ENCODE measurements at regions not wholly inside any gene's neighbourhood (a gene's known extent, or its start where the extent isn't known, plus 50 kb on each side); places are given as distances from the start of the nearest gene placed in this dataset.

DNA sequence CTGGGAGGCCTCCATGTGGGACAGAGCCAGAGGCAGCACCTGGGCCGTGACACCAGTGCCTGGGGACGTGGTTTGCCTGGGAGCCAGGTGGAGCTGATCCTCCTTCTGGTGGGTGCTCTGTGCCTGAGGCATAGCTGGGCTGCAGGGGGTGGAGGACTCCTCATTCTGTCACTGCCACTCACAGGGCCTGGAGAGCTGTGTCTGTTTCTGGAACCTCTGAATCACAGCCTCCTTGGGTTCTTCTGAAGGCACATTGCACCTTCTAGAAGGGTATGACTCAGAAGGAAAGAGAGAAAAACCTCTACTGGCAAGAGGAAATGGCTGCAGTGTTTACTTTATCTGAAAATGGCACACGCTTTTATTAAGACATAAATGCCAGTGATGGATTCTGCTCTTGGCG is 659.8 kb downstream of the VRK1 start:
- no peak overlapping the region for H3K4me3 ChIP-seq (ENCODE audit: low read length in 3 of 3)
- H3K36me3 ChIP-seq (ENCODE audit: control insufficient read depth in 3 of 3, insufficient read depth in 3 of 3, low read length in 3 of 3), result no peaks in the 10 kb centered on the region
- H3K27me3 ChIP-seq (ENCODE audit: control insufficient read depth in 3 of 3, insufficient read depth in 3 of 3, low read length in 3 of 3), result peaks cover 3 to 16% (median 15%) of the 10 kb centered on the region in 3 donors
- H3K4me1 ChIP-seq (ENCODE audit: control insufficient read depth in 3 of 3, insufficient read depth in 3 of 3, low read length in 3 of 3), result no peaks in the 10 kb centered on the region
- H3K27ac ChIP-seq (ENCODE audit: low read depth, low read length), result no peak overlapping the region
- no peak overlapping the region for H3K9ac ChIP-seq (ENCODE audit: low read depth in 1 of 3, low read length in 3 of 3)
- peaks cover 0 to 1% (median 0%) of the 10 kb centered on the region in 3 donors for H3K9me3 ChIP-seq (ENCODE audit: control insufficient read depth in 3 of 3, low read length in 3 of 3)

DNA sequence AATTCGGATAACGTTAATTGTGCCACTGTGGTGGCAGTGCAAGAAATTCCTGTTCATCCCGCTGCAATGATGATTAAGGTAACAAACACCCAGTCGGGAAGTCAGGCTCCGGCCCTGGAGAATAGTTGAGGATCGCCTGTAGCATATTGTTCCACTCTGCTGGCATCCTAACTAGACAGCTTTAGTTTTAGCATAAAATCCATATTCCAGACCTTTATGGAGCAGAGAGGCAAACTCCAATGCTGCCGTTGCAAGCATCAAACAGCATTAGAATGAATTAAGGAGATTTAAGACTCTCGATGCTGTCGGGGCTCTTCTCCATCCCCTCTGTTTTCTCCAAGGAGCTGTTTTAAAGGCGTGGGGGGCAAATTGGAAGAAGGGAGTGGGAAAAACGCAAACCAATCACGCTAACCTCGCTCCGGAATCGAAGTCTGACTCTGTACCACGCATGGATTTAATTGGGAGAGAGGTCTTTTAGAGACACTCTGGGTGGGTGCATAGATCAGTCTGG is 660.4 kb downstream of the VRK1 start:
- H3K4me3 ChIP-seq (ENCODE audit: low read length in 3 of 3), result no peak overlapping the region
- no peak overlapping the region for H3K9ac ChIP-seq (ENCODE audit: low read depth in 1 of 3, low read length in 3 of 3)
- H3K36me3 ChIP-seq (ENCODE audit: control insufficient read depth in 3 of 3, insufficient read depth in 3 of 3, low read length in 3 of 3), result no peaks in the 10 kb centered on the region
- no peaks in the 10 kb centered on the region for H3K4me1 ChIP-seq (ENCODE audit: control insufficient read depth in 3 of 3, insufficient read depth in 3 of 3, low read length in 3 of 3)
- no peak overlapping the region for H3K27ac ChIP-seq (ENCODE audit: low read depth, low read length)
- H3K27me3 ChIP-seq (ENCODE audit: control insufficient read depth in 3 of 3, insufficient read depth in 3 of 3, low read length in 3 of 3), result peaks cover 3 to 16% (median 15%) of the 10 kb centered on the region in 3 donors
- H3K9me3 ChIP-seq (ENCODE audit: control insufficient read depth in 3 of 3, low read length in 3 of 3), result peaks cover 0 to 4% (median 0%) of the 10 kb centered on the region in 3 donors

DNA sequence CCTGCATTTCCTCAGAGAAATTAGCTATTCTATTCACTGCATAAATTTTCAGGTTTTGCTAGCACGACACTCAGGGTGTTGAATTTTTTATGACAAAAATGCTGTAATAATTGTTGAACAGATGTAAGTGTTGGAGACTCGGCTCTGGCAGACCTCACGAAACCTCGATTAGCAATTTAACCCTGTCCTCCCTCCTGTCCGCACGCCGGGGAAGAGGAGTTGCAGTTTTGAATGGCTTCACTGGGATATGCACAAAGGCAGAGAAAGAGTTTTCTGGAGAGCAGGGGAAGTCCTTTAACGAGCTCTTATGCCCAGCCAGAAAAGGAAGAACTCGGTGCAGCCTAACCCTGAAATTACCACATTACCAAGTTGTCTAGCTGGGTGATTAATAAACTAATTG is 661.1 kb downstream of the VRK1 start:
- H3K27ac ChIP-seq (ENCODE audit: low read depth, low read length), result no peak overlapping the region
- peaks cover 3 to 16% (median 15%) of the 10 kb centered on the region in 3 donors for H3K27me3 ChIP-seq (ENCODE audit: control insufficient read depth in 3 of 3, insufficient read depth in 3 of 3, low read length in 3 of 3)
- no peaks in the 10 kb centered on the region for H3K36me3 ChIP-seq (ENCODE audit: control insufficient read depth in 3 of 3, insufficient read depth in 3 of 3, low read length in 3 of 3)
- peaks cover 0 to 4% (median 0%) of the 10 kb centered on the region in 3 donors for H3K9me3 ChIP-seq (ENCODE audit: control insufficient read depth in 3 of 3, low read length in 3 of 3)
- H3K9ac ChIP-seq (ENCODE audit: low read depth in 1 of 3, low read length in 3 of 3), result no peak overlapping the region
- H3K4me1 ChIP-seq (ENCODE audit: control insufficient read depth in 3 of 3, insufficient read depth in 3 of 3, low read length in 3 of 3), result no peaks in the 10 kb centered on the region
- H3K4me3 ChIP-seq (ENCODE audit: low read length in 3 of 3), result peak overlapping the region in 2 of 3 donors; percentile 16 to 65

DNA sequence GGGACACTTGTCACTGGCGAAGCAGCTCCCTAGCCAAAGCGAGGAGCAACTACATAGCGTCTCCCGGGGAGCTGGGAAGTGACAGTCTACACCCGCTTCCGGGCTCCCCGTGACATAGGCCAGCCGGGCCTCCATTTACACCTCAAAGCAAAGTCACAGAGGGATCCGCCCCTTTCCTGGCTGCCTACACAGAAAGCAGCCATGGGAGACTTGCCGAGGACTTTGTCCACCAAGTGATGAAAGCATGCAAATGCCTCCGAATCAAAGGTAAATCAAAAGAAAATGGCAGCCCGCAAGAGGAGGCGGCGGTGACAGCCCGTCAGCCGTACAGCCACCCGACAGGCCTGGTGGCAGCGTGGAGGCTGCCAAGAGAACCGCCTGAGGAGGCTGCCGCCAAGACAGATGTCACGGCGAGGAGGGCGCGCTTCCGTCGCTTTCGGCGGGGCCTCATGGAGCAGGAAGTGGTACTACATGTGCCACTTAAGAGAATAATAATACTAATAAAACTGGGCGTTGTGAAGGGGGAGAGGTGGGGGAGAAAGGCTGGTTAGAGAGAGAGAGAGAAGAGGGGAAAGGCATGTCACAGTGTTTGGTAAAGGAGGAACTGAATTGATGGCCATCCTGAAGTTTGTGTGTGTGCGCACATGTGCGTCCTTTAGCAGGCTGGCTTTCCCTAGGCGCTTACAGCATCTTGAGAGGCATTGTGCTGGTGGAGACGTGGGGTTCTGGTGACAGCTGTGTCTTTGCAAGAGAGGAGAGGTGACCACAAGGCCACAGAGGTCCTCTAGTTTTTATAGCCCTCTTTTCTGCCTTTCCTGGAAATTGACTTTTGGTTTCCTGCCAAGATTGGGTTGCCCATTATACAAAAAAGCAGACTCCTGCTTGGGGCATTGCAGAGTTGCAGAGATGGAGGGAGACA is 661.7 kb downstream of the VRK1 start:
- Histone ChIP-seq H3K4me1 (ENCODE audit: control insufficient read depth in 3 of 3, insufficient read depth in 3 of 3, low read length in 3 of 3) (no peaks in the 10 kb centered on the region), H3K9me3 (ENCODE audit: control insufficient read depth in 3 of 3, low read length in 3 of 3) (peaks cover 0 to 4% (median 0%) of the 10 kb centered on the region in 3 donors), H3K27ac (ENCODE audit: low read depth, low read length) (no peak overlapping the region), H3K36me3 (ENCODE audit: control insufficient read depth in 3 of 3, insufficient read depth in 3 of 3, low read length in 3 of 3) (no peaks in the 10 kb centered on the region), H3K9ac (ENCODE audit: low read depth in 1 of 3, low read length in 3 of 3) (no peak overlapping the region), H3K27me3 (ENCODE audit: control insufficient read depth in 3 of 3, insufficient read depth in 3 of 3, low read length in 3 of 3) (peaks cover 3 to 16% (median 15%) of the 10 kb centered on the region in 3 donors), H3K4me3 (ENCODE audit: low read length in 3 of 3) (peak overlapping the region in 2 of 3 donors; percentile 16 to 65)

DNA sequence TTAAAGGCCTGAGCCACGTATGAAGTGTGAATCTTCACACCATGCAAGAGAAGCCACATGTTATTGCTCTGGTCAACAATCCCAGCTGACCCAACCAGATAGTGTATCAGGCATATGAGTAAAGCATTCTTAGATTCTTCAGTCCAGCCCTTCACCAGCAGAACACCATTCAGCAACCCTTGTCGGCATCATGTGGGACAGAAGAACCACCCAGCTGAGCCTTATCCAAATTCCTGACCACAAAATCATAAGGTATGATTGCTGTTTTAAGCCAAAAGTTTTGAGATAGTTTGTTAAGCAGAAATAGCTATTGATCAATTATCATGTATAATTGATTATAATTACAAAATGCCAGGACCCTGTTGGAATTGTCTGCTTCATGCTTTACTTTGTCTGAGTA is 664.9 kb downstream of the VRK1 start:
- no peaks in the 10 kb centered on the region for H3K36me3 ChIP-seq (ENCODE audit: control insufficient read depth in 3 of 3, insufficient read depth in 3 of 3, low read length in 3 of 3)
- H3K27ac ChIP-seq (ENCODE audit: low read depth, low read length), result no peak overlapping the region
- H3K4me3 ChIP-seq (ENCODE audit: low read length in 3 of 3), result no peak overlapping the region
- H3K9me3 ChIP-seq (ENCODE audit: control insufficient read depth in 3 of 3, low read length in 3 of 3), result peaks cover 0 to 4% (median 0%) of the 10 kb centered on the region in 3 donors
- H3K27me3 ChIP-seq (ENCODE audit: control insufficient read depth in 3 of 3, insufficient read depth in 3 of 3, low read length in 3 of 3), result peaks cover 0 to 5% (median 5%) of the 10 kb centered on the region in 3 donors
- H3K9ac ChIP-seq (ENCODE audit: low read depth in 1 of 3, low read length in 3 of 3), result no peak overlapping the region
- no peaks in the 10 kb centered on the region for H3K4me1 ChIP-seq (ENCODE audit: control insufficient read depth in 3 of 3, insufficient read depth in 3 of 3, low read length in 3 of 3)

DNA sequence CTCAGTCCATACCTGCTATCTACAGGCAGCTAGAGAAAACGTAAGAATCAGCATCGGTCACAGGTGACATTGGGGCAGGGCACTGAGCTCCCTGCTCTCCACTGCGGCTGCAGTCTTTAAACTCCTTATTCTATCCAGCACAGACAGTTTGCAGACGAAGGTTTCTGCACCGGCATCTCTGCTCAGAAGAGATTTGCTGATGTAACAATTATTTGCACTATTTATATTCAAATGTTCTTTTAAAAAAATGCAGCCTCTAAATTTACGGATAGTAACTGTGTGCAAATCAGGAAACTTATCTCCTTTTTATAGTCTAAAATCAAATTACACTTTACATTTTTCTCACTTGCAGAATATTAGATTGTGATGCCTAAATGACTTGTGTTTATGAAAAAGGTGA is 671.0 kb downstream of the VRK1 start:
- Histone ChIP-seq H3K4me3 (ENCODE audit: low read length in 3 of 3) (no peak overlapping the region), H3K27ac (ENCODE audit: low read depth, low read length) (no peak overlapping the region), H3K9ac (ENCODE audit: low read depth in 1 of 3, low read length in 3 of 3) (no peak overlapping the region)

DNA sequence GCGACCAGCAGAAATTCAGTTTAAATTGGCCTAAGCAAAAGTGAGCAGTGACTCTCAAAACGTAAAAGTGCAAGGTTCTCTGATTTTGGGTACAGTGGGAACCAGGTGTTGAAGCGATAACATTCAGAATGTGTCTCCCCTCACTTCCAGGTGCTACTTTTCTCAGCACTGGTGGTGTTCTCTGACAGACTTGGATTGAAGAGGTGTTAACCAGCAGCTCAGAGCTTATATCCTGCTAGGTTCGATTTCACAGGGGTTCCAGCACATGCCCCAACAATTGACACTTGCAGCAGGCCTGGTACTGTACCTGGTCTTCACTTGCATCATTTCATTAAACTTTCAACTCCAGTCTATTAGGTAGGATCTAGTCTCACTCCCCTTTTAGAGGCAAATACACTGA is 680.2 kb downstream of the VRK1 start:
- Histone ChIP-seq H3K9ac (ENCODE audit: low read depth in 1 of 3, low read length in 3 of 3) (no peak overlapping the region), H3K4me3 (ENCODE audit: low read length in 3 of 3) (no peak overlapping the region), H3K4me1 (ENCODE audit: control insufficient read depth in 3 of 3, insufficient read depth in 3 of 3, low read length in 3 of 3) (no peaks in the 10 kb centered on the region), H3K27me3 (ENCODE audit: control insufficient read depth in 3 of 3, insufficient read depth in 3 of 3, low read length in 3 of 3) (no peaks in the 10 kb centered on the region), H3K9me3 (ENCODE audit: control insufficient read depth in 3 of 3, low read length in 3 of 3) (no peaks in the 10 kb centered on the region), H3K36me3 (ENCODE audit: control insufficient read depth in 3 of 3, insufficient read depth in 3 of 3, low read length in 3 of 3) (no peaks in the 10 kb centered on the region), H3K27ac (ENCODE audit: low read depth, low read length) (no peak overlapping the region)

More for the DNA sequence above, 671.0 kb downstream of the VRK1 start:
- Histone ChIP-seq H3K4me1 (ENCODE audit: control insufficient read depth in 3 of 3, insufficient read depth in 3 of 3, low read length in 3 of 3) (no peaks in the 10 kb centered on the region), H3K27me3 (ENCODE audit: control insufficient read depth in 3 of 3, insufficient read depth in 3 of 3, low read length in 3 of 3) (peaks cover 0 to 6% (median 0%) of the 10 kb centered on the region in 3 donors), H3K36me3 (ENCODE audit: control insufficient read depth in 3 of 3, insufficient read depth in 3 of 3, low read length in 3 of 3) (no peaks in the 10 kb centered on the region), H3K9me3 (ENCODE audit: control insufficient read depth in 3 of 3, low read length in 3 of 3) (no peaks in the 10 kb centered on the region)

DNA sequence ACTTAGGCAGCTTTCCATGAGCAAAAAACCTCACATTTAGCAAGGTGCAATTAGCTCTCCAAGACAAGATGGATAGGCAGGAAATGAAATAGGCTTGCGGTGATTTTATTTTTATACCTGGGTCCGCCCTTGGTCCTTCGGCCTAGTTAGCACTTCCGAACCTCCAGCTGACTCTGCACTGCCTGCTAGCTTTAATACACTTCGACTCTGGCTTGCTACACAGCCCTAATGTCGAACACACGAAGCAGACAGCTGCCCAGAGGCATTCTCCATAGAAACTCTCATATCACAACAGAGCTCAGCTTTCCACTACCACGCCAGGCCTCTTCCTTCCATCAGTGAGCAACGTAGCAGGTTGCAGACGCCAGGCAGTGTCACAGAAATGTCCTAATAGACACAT is 688.0 kb downstream of the VRK1 start:
- no peaks in the 10 kb centered on the region for H3K27me3 ChIP-seq (ENCODE audit: control insufficient read depth in 3 of 3, insufficient read depth in 3 of 3, low read length in 3 of 3)
- no peak overlapping the region for H3K27ac ChIP-seq (ENCODE audit: low read depth, low read length)
- no peak overlapping the region for H3K4me3 ChIP-seq (ENCODE audit: low read length in 3 of 3)
- no peaks in the 10 kb centered on the region for H3K9me3 ChIP-seq (ENCODE audit: control insufficient read depth in 3 of 3, low read length in 3 of 3)
- no peaks in the 10 kb centered on the region for H3K36me3 ChIP-seq (ENCODE audit: control insufficient read depth in 3 of 3, insufficient read depth in 3 of 3, low read length in 3 of 3)
- H3K9ac ChIP-seq (ENCODE audit: low read depth in 1 of 3, low read length in 3 of 3), result no peak overlapping the region
- H3K4me1 ChIP-seq (ENCODE audit: control insufficient read depth in 3 of 3, insufficient read depth in 3 of 3, low read length in 3 of 3), result no peaks in the 10 kb centered on the region

DNA sequence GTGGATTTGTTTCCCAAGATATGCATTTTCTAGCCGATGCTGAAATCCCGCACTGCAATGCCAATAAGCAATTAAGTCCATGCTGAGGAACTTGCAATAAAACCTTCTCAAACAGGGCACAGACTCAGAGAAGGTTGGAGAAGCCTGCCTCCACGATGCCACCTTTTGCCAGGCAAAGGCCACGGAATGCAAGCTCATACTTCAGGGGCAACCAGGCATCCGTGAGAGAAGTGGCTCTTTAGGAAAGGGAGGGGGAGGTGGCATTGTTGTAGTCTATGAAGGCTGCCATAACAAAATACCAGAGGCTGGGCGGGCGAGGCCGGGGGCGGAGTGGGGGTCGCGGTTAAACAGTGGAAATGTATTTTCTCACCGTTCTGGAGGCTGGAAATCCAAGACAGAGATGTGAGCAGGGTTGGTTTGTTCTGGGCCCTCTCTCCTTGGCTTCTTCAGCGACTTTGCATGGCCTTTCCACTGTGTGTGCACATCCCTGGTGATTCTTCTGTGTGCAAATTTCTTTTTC is 689.5 kb downstream of the VRK1 start:
- no peak overlapping the region for H3K4me3 ChIP-seq (ENCODE audit: low read length in 3 of 3)
- H3K4me1 ChIP-seq (ENCODE audit: control insufficient read depth in 3 of 3, insufficient read depth in 3 of 3, low read length in 3 of 3), result no peaks in the 10 kb centered on the region
- no peaks in the 10 kb centered on the region for H3K27me3 ChIP-seq (ENCODE audit: control insufficient read depth in 3 of 3, insufficient read depth in 3 of 3, low read length in 3 of 3)
- H3K36me3 ChIP-seq (ENCODE audit: control insufficient read depth in 3 of 3, insufficient read depth in 3 of 3, low read length in 3 of 3), result no peaks in the 10 kb centered on the region
- H3K9me3 ChIP-seq (ENCODE audit: control insufficient read depth in 3 of 3, low read length in 3 of 3), result no peaks in the 10 kb centered on the region
- H3K27ac ChIP-seq (ENCODE audit: low read depth, low read length), result no peak overlapping the region
- no peak overlapping the region for H3K9ac ChIP-seq (ENCODE audit: low read depth in 1 of 3, low read length in 3 of 3)

DNA sequence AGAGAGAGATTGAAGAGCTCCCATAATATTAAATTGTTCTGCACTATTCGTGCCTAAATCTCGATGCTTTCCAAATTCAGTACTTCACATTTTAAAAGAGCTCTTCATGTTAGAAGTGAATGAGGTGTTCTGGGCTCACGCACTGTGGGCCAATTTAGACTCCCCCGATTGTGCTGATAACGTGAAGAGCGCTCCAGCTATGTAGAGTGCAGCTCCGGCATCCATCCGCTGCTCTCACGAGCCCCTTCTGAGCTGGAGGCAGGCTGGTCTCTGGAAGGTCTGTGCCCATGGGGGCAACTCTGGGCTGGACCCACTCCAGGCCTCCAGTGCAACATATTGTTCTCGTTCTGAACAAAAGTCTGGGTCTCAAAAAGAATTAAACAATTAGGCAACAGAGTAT is 692.6 kb downstream of the VRK1 start:
- H3K4me1 ChIP-seq (ENCODE audit: control insufficient read depth in 3 of 3, insufficient read depth in 3 of 3, low read length in 3 of 3), result no peaks in the 10 kb centered on the region
- no peak overlapping the region for H3K4me3 ChIP-seq (ENCODE audit: low read length in 3 of 3)
- H3K9me3 ChIP-seq (ENCODE audit: control insufficient read depth in 3 of 3, low read length in 3 of 3), result no peaks in the 10 kb centered on the region
- no peak overlapping the region for H3K9ac ChIP-seq (ENCODE audit: low read depth in 1 of 3, low read length in 3 of 3)
- no peaks in the 10 kb centered on the region for H3K36me3 ChIP-seq (ENCODE audit: control insufficient read depth in 3 of 3, insufficient read depth in 3 of 3, low read length in 3 of 3)
- H3K27me3 ChIP-seq (ENCODE audit: control insufficient read depth in 3 of 3, insufficient read depth in 3 of 3, low read length in 3 of 3), result no peaks in the 10 kb centered on the region
- no peak overlapping the region for H3K27ac ChIP-seq (ENCODE audit: low read depth, low read length)

Measured in skeletal muscle tissue (tissue), 3 donors.